Posterior vena cava (tissue), 2 donors: ENCODE measurements at regions not wholly inside any gene's neighbourhood (a gene's known extent, or its start where the extent isn't known, plus 50 kb on each side); places are given as distances from the start of the nearest gene placed in this dataset.
"Not testable (repeated sequence)": the region's sequence is repeated elsewhere in the genome, so short reads cannot be mapped to it uniquely, and the experiment has no call there.

Source experiments
- DNase-seq: peaks from one replicate; pipeline ENCODE4 v3.0.0-alpha.2; 2020; ENCODE audit warnings: low spot score
- intact Hi-C, 2 donors: fragments of 100-400 bp; cut with DNase I; formaldehyde crosslinking; loops; one replicate each; pipeline versions ENCODE4 v1.14.1 to v1.14.2; 2022 to 2023
- donor health status: DM: yes; HTN: yes; CAD: no.
- donor health status: DM: yes; HTN: yes; CAD: no.

DNA sequence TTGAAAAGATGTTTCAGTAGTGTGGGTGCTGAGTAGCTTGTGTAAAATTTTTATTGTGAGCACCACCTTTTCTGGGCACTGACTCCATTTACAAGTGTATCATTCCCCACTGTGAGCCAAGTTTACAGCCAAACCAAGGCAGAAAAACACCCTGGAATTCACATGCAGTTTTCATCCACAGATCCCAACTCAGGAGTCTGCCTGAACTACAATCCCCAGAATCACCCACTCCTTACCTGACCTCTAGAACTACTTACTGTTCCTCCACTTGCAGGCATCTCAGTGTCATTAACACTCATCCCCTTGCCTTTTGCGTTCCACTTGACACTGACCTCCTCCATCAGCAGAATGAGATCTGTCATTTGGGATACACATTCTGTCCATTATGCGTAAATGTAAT lies 2042.6 kb upstream of the CDH6 start:
- DNase-seq = no peak
- intact Hi-C loops = no loop called here

DNA sequence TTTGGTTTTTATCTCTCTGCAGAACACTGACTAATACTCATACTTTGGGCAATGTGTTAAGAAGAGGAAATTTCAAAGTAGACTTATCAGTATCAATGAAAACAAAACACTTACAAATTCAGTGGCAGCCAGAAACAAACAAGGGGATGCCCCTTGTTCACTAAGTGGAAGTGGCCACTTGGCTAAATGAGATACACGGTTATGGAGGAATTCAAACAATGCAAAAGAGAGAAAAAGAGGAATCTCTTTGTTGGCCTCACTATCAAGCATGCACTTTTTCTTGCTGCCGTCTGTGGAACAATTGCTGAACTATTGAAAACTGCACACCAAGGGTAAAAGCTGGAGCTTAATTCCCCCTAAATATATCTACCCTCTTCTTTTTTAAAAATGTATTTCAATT lies 2044.9 kb upstream of the CDH6 start:
- intact Hi-C loops = no loop called here
- DNase-seq = no peak

GRCh38 chr5:29148073-29148472 lies 2045.4 kb upstream of the CDH6 start:
- DNase-seq = no peak
- intact Hi-C loops = no loop called here

DNA sequence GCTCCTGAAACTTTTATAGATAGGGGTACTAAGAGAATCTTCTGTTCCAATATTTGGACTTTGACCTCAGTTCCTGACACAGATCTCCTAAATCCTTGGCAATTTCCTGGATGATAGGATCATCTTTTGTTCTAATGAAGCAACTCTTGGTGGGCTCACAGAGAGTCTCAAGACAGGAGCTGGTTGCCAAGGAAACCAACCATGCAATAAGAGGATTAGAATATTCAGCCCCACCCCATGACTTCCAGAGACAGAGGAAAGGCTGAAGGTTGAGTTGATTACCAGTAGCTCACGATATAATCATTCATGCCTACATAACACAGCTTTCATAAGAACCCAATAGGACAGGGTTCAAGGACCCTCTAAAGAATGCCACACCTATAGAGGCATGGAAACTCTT lies 2050.2 kb upstream of the CDH6 start:
- intact Hi-C loops = no loop called here
- no peak for DNase-seq

DNA sequence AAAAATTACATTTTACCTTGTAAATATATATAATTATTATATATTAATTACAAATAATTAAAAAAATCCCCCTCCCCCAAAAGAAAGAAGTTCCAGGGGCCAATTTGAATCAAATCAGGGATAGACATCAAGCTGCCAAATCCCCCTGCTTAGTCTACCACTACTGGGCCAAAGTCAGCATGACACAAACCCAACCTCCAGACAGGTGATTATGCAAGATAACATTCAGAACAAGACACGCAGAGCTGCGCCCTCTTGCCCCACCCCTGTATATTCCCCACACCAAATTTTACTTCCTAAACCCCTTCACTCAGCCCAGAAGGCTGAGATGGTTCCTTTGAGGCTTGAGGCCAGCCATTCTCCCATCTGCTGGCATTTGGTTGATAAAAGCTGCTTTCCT lies 2059.1 kb upstream of the CDH6 start:
- no peak for DNase-seq
- intact Hi-C loops = no loop called here

DNA sequence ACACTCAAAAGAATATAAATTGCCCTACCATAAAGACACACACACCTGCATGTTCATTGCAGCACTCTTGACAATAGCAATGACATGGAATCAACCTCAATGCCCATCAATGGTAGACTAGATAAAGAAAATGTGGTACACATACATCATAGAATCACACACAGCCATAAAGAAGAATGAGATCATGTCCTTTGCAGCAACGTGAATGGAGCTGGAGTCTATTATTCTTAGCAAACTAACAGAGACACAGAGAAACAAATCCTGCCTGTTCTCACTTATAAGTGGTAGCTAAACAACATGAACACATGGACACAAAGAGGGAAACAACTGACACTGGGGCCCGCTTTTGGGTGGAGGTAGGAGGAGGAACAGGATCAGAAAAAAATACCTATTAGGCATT lies 2062.2 kb upstream of the CDH6 start:
- intact Hi-C loops = no loop called here
- no peak for DNase-seq

DNA sequence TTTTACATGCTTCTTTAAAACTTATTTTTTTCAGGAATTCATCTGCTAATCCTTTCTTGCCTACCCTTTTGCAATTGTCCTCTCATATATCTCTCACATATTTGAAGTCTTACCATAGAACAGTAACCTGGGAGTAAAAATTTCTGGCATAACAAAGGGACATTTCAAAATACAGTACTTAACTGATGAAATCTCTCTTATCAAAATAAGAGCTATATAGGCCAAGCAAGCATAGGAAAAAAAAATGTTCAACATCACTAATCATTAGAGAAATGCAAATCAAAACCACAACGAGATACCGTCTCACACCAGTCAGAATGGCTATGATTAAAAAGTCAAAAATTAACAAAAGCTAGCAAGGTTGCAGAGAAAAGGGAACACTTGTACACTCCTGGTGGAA lies 2062.7 kb upstream of the CDH6 start:
- DNase-seq = no peak
- intact Hi-C loops = no loop called here

DNA sequence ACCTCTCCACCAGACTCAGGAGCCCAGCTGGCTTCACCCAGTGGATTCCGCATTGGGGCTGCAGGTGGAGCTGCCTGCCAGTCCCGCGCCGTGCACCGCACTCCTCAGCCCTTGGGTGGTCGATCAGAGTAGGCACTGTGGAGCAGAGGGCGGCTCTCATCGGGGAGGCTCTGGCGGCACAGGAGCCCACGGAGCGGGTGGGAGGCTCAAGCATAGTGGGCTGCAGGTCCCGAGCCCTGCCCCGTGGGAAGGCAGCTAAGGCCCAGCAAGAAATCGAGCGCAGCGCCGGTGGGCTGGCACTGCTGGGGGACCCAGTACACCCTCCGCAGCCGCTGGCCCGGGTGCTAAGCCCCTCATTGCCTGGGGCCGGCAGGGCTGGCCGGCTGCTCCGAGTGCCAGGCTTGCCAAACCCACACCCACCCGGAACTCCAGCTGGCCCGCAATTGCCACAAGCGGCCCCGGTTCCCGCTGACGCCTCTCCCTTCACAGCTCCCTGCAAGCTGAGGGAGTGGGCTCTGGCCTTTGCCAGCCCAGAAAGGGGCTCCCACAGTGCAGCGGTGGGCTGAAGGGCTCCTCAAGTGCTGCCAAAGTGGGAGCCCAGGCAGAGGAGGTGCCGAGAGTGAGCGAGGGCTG lies 2065.8 kb upstream of the CDH6 start:
- DNase-seq, intact Hi-C loops: not testable (repeated sequence)

DNA sequence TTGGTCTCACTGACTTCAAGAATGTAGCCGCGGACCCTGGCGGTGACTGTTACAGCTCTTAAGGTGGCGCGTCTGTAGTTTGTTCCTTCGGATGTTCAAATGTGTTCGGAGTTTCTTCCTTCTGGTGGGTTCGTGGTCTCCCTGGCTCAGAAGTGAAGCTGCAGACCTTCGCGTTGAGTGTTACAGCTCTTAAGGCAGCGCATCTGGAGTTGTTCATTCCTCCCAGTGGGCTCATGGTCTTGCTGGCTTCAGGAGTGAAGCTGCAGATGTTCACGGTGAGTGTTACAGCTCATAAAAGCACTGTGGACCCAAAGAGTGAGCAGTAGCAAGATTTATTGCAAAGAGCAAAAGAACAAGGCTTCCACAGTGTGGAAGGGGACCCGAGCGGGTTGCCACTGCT lies 2067.0 kb upstream of the CDH6 start:
- intact Hi-C loops, DNase-seq: not testable (repeated sequence)

GRCh38 chr5:29122306-29122705 lies 2071.2 kb upstream of the CDH6 start:
- DNase-seq = no peak
- intact Hi-C loops = no loop called here

DNA sequence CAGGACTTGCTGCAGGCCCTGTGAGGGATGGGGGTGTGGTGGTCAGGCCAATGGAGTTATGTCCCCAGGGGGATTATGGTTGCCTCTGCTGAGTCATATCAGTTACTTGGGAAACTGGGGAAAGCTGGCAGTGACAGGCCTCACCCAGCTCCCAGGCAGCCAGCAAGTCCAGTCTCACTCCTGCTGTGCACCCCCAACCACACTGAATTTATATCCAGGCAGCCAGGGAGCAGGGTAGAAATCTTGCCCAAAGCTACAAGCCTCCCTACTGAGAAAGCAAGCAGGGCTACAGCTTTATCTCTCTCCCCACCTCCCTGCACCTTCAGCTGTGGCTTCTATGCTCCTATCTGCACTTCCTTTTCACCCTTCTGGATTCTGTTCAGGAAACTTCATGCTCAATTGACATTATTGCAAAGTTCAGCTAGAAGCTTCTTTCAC lies 2076.0 kb upstream of the CDH9 start:
- no peak for DNase-seq
- intact Hi-C loops = no loop called here

GRCh38 chr5:29113516-29113915 lies 2075.1 kb upstream of the CDH9 start:
- intact Hi-C loops = no loop called here
- DNase-seq = no peak

- intact Hi-C loops = no loop called here
- no peak for DNase-seq
These were observed 2061.2 kb upstream of the CDH9 start for GRCh38 chr5:29099585-29099984.

- DNase-seq = no peak
- intact Hi-C loops = no loop called here
These were observed 2051.3 kb upstream of the CDH9 start for GRCh38 chr5:29089591-29090130.

DNA sequence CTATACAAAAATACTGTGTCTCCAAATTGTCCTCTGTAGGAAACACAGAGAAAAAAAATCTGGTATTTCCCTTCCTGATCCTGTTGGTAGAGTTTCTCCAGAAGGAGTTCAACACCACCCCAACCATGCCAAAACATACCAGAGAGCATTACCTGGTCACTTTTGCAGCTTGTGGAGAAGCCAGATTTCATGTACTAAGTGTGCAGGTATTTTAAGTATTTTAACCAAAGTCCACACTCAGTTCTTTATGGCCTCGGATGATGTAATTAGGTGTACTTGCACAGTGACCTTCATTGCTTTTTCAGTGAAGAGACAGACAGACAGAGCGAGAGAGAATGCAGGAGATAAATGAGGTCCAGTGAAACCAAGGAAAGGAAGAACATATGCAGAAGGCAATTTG lies 2046.8 kb upstream of the CDH9 start:
- no peak for DNase-seq
- intact Hi-C loops = no loop called here

- intact Hi-C loops = no loop called here
- no peak for DNase-seq
These were observed 2041.4 kb upstream of the CDH9 start for GRCh38 chr5:29079771-29080170.

GRCh38 chr5:29077451-29077850 lies 2039.1 kb upstream of the CDH9 start:
- intact Hi-C loops = no loop called here
- DNase-seq = no peak

GRCh38 chr5:29069104-29069402 lies 2030.7 kb upstream of the CDH9 start:
- DNase-seq = no peak
- intact Hi-C loops = no loop called here

DNA sequence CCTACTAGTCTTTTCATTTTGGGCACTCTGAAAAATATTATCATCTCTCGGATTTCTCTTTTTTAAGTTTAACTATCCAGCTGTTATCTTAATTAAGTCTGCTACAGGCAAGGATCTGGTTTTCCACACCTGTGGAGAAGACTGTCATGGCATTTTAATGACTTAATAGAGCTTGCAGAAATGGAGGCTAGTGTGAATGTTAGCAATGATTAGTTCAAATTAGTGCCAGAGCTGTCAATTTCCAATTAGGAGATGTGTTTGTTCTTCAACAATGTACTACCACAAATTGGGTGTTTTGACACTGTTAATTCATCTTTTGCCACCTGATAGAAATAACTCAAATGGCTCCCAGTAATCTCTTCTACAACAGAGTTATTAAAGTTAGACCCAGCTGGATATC lies 2023.0 kb upstream of the CDH9 start:
- DNase-seq = no peak
- intact Hi-C loops = no loop called here

DNA sequence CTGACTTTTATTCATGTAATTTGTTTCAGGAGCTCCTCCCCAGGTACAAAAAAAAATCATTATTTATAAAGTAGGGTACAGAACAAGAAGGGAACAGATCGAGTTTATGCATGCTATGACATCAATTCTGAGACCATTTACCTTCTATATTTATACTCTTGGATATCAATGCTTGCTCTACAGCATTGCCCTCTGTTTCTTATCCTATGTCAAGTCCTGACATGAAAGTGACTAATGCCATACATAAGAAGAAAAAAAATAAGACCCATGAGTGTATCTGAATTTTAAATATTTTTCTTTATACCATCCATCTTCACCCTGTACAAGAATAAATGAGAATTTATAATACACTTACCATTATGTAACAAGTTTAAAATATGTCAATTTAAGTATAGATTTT lies 2016.3 kb upstream of the CDH9 start:
- intact Hi-C loops = no loop called here

DNA sequence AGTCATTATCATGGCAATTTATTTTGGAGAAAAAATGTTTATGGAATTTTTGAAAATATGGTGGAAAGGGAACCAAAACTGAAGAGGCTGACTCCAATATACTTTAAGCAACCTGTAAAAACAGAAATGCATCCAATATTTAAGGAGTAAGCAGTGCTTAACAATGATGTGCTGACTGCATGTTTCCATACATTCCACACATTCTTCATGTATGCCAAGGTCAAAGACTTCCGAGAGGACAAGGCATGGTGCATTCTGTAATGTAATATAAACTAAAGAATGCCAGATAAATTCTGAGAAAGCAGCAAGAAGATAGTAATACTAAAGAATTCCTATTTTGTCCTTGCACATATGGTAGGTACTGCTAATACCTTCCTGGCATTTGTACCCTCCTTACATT lies 2015.9 kb upstream of the CDH9 start:
- DNase-seq = no peak
- intact Hi-C loops = no loop called here

More for the DNA sequence above, 2016.3 kb upstream of the CDH9 start:
- DNase-seq = no peak

DNA sequence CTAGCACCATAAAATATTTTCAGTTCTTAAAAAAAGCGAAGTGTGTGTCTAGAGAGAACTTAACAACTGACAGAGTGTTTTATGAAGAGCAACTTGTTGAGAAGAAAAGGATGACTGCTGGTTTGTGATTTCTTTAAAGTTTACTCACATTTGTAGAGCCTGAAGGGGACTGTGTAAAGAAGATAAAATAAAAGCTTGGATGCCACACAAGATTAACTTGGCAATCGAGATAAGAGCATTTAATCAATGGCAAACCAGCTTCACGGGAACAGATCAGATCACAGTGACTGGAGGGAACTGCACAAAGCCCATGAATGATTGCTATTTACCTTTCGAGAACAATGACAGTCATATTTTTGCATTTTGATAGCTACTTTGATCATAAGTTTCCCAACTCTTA lies 2013.1 kb upstream of the CDH9 start:
- DNase-seq = no peak
- intact Hi-C loops = no loop called here
